GM12878 (cell line): ENCODE measurements at regions not wholly inside any gene's neighbourhood (a gene's known extent, or its start where the extent isn't known, plus 50 kb on each side); places are given as distances from the start of the nearest gene placed in this dataset.

ENCODE experiments used
- BRCA1 ChIP-seq: IDR thresholded peaks from 2 replicates; pipeline ENCODE4 v1.6.1; 2011; ENCODE audit warnings: low read depth, low read length, improper control_type of control experiment
- CHD1 ChIP-seq: IDR thresholded peaks from 2 replicates; pipeline ENCODE4 v1.6.1; 2012; ENCODE audit warnings: low read depth, low read length, improper control_type of control experiment

GRCh38 chr5:72608926-72609325 lies 101.7 kb upstream of the ZNF366 start:
- TF ChIP-seq BRCA1 (no peak), CHD1 (no peak)
